GM18511 (cell line): ENCODE measurements at regions not wholly inside any gene's neighbourhood (a gene's known extent, or its start where the extent isn't known, plus 50 kb on each side); places are given as distances from the start of the nearest gene placed in this dataset.

Source experiments
- ATAC-seq: cut with Tn5 transposase; IDR thresholded peaks from one replicate; pipeline ENCODE4 v1.9.1; 2021; ENCODE audit warnings: mild to moderate bottlenecking, moderate library complexity; ENCODE audit not compliant: unreplicated experiment

GRCh38 chr5:165527577-165527976 lies 2022.2 kb downstream of the MAT2B start:
- no peak for ATAC-seq

GRCh38 chr5:165538065-165538464 lies 2032.6 kb downstream of the MAT2B start:
- no peak for ATAC-seq

DNA sequence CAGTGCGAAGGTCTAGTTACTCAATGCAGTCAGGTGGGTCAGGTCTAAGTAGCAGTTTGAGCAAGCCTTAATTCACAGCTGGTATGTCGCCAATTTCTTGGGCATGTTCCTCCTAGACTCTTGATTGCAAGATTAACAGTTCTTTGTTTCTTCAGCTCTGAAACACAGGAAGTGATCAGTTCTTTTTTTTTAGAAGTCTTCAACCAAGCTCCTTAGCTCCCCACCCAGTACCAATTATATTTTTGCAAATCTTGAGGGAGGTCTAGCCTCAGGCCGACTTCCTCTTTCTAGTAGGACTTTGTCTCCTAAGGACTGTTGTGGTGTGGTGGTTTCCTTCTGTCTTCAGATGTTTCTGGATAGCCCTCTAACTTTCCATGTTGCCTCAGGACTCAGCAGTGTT lies 2054.2 kb downstream of the MAT2B start:
- no peak for ATAC-seq

DNA sequence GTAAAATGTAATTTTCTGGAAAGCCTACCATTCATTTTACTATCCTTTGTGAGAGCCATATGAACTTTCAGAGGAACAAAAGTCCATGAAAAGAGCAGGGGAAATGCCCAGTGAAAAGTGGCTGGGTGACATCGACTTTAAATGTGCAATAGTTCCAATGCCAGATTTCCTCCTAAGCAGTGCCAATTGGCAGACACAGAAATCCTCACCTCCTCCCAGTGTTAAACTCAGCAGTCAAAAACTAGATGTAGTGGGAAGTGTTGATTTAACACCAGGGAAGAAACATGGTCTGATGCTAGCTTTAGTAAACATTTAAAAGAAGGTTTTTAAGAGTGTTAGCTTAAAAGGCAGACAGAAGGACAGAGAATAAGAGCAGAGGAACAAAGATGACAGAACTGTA lies 2055.2 kb downstream of the MAT2B start:
- ATAC-seq, result no peak

DNA sequence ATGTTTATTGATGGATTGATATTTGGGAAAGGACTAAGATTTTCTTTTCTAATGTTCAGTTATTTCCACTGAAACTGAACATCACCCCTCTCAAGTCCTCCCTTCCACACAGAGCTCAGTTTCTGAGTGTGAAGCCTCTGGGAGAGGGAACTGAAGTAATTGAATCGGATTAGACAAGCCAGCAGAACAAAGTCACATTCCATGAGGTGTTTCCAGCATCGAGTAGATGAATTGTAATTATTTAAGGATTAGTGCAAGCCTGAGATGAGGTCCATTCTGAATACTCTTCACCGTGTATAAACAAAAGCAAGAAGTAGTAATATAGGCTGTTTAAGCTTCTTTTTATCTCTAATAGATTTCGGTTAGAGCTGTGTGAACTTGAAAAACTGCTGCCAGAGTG lies 2060.5 kb downstream of the MAT2B start:
- ATAC-seq, result no peak

DNA sequence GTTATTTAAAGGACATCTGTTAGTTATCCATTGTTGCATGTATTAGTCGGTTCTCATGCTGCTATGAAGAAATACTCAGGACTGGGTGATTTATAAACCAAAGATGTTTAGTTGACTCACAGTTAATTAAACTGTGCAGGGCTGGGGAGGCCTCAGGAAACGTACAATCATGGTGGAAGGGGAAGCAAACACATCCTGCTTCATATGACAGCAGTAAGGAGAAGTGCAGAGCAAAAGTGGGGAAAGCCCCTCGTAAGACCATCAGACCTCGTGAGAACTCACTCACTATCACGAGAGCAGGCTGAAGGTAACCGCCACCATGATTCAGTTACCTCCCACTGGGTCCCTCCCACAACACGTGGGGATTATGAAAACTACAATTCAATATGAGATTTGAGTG lies 2064.1 kb downstream of the MAT2B start:
- no peak for ATAC-seq

DNA sequence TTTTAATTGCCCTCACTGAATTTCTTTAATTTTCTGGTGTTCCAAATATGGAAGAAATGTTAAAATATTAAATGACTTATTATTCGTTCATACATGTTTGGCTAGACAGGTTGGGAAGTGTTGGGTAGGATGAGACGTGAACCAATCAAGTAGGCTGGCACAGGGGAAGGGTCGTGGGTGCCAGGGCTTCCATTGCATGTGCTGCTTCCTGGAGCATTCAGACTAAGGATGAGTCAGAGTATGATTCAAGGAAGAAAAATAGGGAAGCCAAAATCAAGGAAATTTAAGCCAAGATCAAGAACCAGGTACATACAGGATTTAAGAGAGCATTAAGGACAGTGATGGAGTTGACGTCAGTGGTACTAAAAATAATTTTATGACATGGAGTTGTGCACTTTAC lies 2068.0 kb downstream of the MAT2B start:
- ATAC-seq, result no peak

DNA sequence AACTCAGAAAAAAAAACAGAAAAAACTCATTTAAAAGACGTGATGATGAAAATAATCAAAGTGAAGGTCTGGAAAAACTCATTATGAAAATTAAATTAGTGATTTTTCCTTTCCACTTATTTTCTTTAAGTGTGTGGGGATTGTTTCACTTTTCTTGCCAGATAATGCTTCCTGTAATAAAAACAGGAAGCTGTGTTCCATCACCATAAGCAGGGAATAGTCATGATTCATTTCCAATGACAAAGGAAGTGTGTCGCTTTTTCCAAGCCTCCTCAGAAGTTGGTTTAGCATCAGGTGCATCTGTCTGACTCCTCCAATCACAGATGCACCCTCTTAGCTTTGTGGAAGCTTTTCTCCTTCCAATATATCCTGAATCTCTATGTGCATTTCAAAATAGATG lies 2068.7 kb downstream of the MAT2B start:
- ATAC-seq, result no peak

- no peak for ATAC-seq
These were observed 2071.4 kb downstream of the MAT2B start for GRCh38 chr5:165576678-165577275.

DNA sequence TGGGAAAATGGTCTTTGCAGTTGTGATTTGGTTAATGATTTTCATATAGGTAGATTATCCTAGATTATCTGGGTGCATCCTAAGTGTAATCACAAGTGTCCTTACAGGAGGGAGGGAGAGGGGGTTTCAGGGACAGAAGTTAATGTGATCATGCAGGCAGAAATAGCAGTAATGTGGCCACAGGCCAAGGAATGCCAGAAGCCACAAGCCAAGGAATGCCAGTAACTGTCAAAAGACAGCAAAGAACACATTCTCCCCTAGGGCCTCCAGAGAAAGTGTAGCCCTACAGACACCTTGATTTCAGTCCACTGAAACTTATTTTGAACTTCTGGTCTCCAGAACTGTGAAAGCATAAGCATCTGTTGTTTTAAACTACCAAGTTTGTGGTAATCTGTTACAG lies 2074.5 kb downstream of the MAT2B start:
- ATAC-seq, result no peak

- no peak for ATAC-seq
These were observed 2089.3 kb downstream of the MAT2B start for GRCh38 chr5:165594693-165595092.

GRCh38 chr5:165602529-165602928 lies 2097.1 kb downstream of the MAT2B start:
- no peak for ATAC-seq

DNA sequence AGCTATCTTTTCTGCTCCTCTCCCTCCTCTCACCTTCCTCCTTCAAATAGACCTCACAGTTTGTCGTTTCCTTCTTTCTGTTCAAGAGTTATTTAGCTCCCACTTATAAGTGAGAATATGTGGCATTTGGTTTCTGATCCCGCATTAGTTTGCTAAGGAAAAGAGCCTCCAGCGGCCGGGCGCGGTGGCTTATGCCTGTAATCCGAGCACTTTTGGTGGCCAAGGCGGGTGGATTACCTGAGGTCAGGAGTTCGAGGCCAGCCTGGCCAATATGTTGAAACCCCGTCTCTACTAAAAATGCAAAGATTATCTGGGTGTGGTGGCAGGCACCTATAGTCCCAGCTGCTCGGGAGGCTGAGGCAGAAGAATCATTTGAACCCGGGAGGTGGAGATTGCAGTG lies 2101.6 kb downstream of the MAT2B start:
- no peak for ATAC-seq

- no peak for ATAC-seq
These were observed 2104.5 kb downstream of the MAT2B start for GRCh38 chr5:165609871-165610270.

- no peak for ATAC-seq
These were observed 2111.3 kb downstream of the MAT2B start for GRCh38 chr5:165616490-165617405.

DNA sequence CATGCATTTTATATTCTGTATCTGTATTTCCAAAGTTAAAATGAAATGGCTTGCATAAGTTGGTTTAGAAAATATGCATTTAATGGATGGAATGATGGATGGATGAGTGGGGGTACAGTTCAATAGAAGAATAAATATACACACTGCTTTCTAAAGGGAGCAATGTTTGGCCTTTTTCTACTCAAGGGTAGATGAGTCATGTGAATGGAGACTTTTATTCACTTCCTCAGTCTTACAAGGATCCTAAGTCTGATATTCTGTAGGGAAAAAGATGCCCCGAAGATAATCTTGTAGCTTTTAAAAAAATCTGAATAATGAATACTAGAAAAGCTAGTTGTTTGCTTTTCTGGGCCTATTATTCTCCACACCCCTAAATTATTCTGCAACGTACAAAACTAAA lies 2112.1 kb downstream of the MAT2B start:
- no peak for ATAC-seq

- no peak for ATAC-seq
These were observed 2115.0 kb downstream of the MAT2B start for GRCh38 chr5:165620394-165620793.

DNA sequence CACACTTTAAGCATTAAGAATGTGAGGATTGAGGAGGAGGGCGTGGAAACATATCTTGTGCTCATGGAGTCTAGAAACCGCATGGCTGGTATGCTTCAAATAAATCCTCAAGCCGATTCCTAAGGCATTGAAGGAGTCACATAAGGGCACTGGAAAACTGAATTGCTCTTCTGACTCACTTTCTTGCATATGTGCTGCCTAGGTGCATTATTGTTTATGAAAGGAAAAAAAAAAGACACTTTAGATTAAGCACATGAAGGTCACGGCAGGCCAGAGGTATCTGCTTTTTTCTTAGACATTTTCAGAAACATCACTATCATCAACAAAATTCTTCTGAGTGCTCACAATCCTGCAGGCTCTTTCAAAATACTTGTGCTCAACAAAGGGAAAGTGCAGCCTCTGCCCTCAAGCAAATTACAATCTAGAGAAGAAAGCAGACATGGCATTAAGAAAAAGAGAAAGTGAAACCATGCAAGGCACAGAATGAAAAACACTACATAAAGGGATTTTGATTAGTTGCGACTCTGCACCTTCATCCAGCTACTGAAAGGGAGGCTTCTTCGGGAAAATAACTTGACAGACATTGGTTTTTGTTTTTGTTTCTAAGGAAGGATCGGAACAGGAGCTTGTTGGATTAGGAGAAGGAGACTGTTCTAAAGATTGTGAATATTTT lies 2117.6 kb downstream of the MAT2B start:
- ATAC-seq, result no peak

GRCh38 chr5:165624166-165624946 lies 2118.9 kb downstream of the MAT2B start:
- ATAC-seq, result no peak

- no peak for ATAC-seq
These were observed 2120.7 kb downstream of the MAT2B start for GRCh38 chr5:165626161-165626560.

GRCh38 chr5:165627548-165628170 lies 2122.2 kb downstream of the MAT2B start:
- no peak for ATAC-seq
